ENCODE measurements at regions not wholly inside any gene's neighbourhood (a gene's known extent, or its start where the extent isn't known, plus 50 kb on each side); places are given as distances from the start of the nearest gene placed in this dataset.

DNA sequence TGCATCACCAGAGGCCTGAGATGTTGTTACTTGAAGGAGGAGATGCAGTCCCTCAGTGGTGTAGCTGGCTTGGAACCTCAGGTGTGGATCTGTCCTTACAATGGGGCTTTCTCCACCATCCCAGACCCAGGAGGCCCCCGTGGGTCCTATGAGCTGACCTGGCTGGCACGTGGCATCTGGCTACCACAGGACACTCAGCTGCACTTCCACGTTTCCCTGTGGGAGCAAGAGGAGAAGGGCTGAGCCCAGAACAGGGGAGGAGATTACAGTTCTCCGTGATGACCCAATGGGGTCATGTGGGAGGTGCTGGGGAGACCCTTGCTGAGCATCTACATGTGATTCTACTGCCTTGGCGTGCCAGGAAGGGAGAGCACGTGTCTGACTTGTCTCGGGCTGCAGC lies 1448.4 kb downstream of the TBC1D22A start:
- TF ChIP-seq CTCF (IDR thresholded peaks at IDR 0.05) (no peak), POLR2A (IDR thresholded peaks at IDR 0.05) (no peak)
- intact Hi-C loops (cut with DNase I), result no loop called here

DNA sequence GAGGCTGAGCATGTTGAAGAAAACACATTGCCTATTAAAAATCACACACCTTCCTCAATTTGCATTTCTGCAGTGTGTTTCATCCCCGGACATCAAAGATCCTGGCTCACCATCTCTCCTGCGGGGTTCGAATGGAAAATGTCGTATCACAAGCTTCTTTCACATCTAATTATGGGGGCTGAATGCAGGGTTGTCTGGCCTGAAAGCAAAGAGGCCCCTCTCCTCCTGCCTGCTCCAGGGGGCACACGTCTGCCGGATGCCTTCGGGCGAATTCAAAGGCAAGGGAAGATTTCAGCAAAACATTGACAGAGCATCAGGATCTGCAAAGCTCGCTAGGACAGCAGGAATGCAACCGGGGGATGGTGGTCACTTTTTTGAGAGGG lies 1447.7 kb downstream of the TBC1D22A start:
- Histone ChIP-seq H3K4me1 (no peaks in the 10 kb centered on the region), H3K27ac (no peak overlapping the region), H3K9me3 (no peaks in the 10 kb centered on the region), H3K27me3 (peaks cover 0 to 10% (median 0%) of the 10 kb centered on the region in 4 donors), H3K36me3 (no peaks in the 10 kb centered on the region), H3K4me3 (no peak overlapping the region)
- intact Hi-C loops (cut with DNase I), result no loop called here
- DNase-seq, result no peak
- WGBS, 2 donors, result 53 to 78% methylated on average over 4 to 6 of the region's 10 CpGs
- TF ChIP-seq CTCF (IDR thresholded peaks at IDR 0.05) (no peak), POLR2A (IDR thresholded peaks at IDR 0.05) (no peak)

More for the DNA sequence above, 1448.4 kb downstream of the TBC1D22A start:
- Histone ChIP-seq H3K9me3 (no peaks in the 10 kb centered on the region), H3K4me3 (no peak overlapping the region), H3K36me3 (no peaks in the 10 kb centered on the region), H3K4me1 (no peaks in the 10 kb centered on the region), H3K27me3 (peaks cover 0 to 10% (median 0%) of the 10 kb centered on the region in 4 donors), H3K27ac (no peak overlapping the region)
- 51% methylated on average over 4 of the region's 7 CpGs; no CpG with 5 or more reads in 1 of the 2 donors for WGBS, 2 donors
- no peak for DNase-seq

- H3K4me1 ChIP-seq, result no peaks in the 10 kb centered on the region
- no peak for DNase-seq
- WGBS, 2 donors, result 76 to 85% methylated on average over 11 to 18 of the region's 26 CpGs
Measured at GRCh38 chr22:48209473-48210197, 1447.2 kb downstream of the TBC1D22A start.

GRCh38 chr22:48208894-48209293 lies 1446.4 kb downstream of the TBC1D22A start:
- H3K4me1 ChIP-seq, result no peaks in the 10 kb centered on the region
- intact Hi-C loops (cut with DNase I), result no loop called here
- no peaks in the 10 kb centered on the region for H3K9me3 ChIP-seq
- TF ChIP-seq POLR2A (IDR thresholded peaks at IDR 0.05) (no peak), CTCF (IDR thresholded peaks at IDR 0.05) (no peak)
- WGBS, 2 donors, result 90% methylated on average over 13 to 14 of the region's 19 CpGs
- H3K27me3 ChIP-seq, result peaks cover 0 to 10% (median 0%) of the 10 kb centered on the region in 4 donors
- no peak for DNase-seq
- H3K4me3 ChIP-seq, result no peak overlapping the region
- no peaks in the 10 kb centered on the region for H3K36me3 ChIP-seq
- no peak overlapping the region for H3K27ac ChIP-seq

More at GRCh38 chr22:48209473-48210197, 1447.2 kb downstream of the TBC1D22A start:
- Histone ChIP-seq H3K36me3 (no peaks in the 10 kb centered on the region), H3K27ac (no peak overlapping the region), H3K9me3 (no peaks in the 10 kb centered on the region), H3K4me3 (no peak overlapping the region), H3K27me3 (peaks cover 0 to 10% (median 0%) of the 10 kb centered on the region in 4 donors)
- TF ChIP-seq POLR2A (IDR thresholded peaks at IDR 0.05) (no peak), CTCF (IDR thresholded peaks at IDR 0.05) (no peak)
- intact Hi-C loops (cut with DNase I), result no loop called here

DNA sequence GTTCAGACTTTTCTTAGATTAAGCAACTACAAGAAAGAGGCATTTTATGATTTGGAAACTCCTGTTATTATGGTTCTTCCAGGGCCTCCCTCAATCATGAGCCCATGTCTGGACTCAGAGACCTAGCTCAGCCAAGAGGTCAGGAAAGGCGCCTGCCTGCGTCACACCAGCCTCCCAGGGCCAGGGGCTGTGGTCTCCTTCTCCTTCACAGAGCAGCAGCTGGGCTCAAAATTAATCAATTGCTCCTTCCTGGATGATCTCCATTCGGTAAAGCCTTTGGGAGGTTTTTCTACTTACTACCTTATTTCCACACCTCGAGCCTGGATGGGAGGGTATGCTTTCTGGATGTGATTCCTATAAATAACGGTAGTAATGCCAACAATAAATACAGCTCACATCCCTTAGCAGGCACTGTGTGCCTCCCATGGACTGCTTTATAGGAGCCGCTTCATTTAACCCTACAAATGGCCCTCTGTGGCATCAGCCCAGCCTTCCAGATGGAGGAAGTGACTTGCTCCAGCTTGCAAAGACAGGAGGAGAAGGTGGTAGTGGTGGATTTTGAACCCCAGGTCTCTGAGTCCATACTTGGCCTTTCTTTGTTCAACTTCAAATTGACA lies 1445.6 kb downstream of the TBC1D22A start:
- no peak for DNase-seq
- no peak overlapping the region for H3K4me3 ChIP-seq
- no peaks in the 10 kb centered on the region for H3K36me3 ChIP-seq
- no peak overlapping the region for H3K27ac ChIP-seq
- intact Hi-C loops (cut with DNase I), result no loop called here
- H3K9me3 ChIP-seq, result no peaks in the 10 kb centered on the region
- peaks cover 0 to 10% (median 0%) of the 10 kb centered on the region in 4 donors for H3K27me3 ChIP-seq
- 63 to 83% methylated on average over 6 of the region's 6 CpGs for WGBS, 2 donors
- TF ChIP-seq CTCF (IDR thresholded peaks at IDR 0.05) (no peak), POLR2A (IDR thresholded peaks at IDR 0.05) (no peak)
- H3K4me1 ChIP-seq, result no peaks in the 10 kb centered on the region

Data from esophagus squamous epithelium (tissue), 5 donors.